Left forelimb (tissue), 1 donor: ENCODE measurements at regions not wholly inside any gene's neighbourhood (a gene's known extent, or its start where the extent isn't known, plus 50 kb on each side); places are given as distances from the start of the nearest gene placed in this dataset.
"Not testable (repeated sequence)": the region's sequence is repeated elsewhere in the genome, so short reads cannot be mapped to it uniquely, and the experiment has no call there.

Experiments used
- DNase-seq: peaks from one replicate; pipeline ENCODE4 v3.0.0-alpha.2; 2018; ENCODE audit warnings: low spot score

- peak; percentile 71 for DNase-seq
Measured at GRCh38 chr2:198296665-198297308, 492.4 kb downstream of the PLCL1 start.

GRCh38 chr2:198293281-198293680, 488.9 kb downstream of the PLCL1 start:
- DNase-seq, result no peak

- no peak for DNase-seq
Measured at GRCh38 chr2:198289811-198290210, 485.4 kb downstream of the PLCL1 start.

GRCh38 chr2:198287706-198288105, 483.3 kb downstream of the PLCL1 start:
- no peak for DNase-seq

- DNase-seq, result no peak
Measured at GRCh38 chr2:198285216-198285615, 480.8 kb downstream of the PLCL1 start.

- no peak for DNase-seq
Measured at GRCh38 chr2:198283146-198283545, 478.8 kb downstream of the PLCL1 start.

GRCh38 chr2:198282061-198282460, 477.7 kb downstream of the PLCL1 start:
- no peak for DNase-seq

GRCh38 chr2:198280145-198280544, 475.8 kb downstream of the PLCL1 start:
- no peak for DNase-seq

GRCh38 chr2:198279026-198279425, 474.6 kb downstream of the PLCL1 start:
- no peak for DNase-seq

GRCh38 chr2:198277181-198277580, 472.8 kb downstream of the PLCL1 start:
- DNase-seq, result no peak

GRCh38 chr2:198273660-198274059, 469.3 kb downstream of the PLCL1 start:
- no peak for DNase-seq

GRCh38 chr2:198270157-198270556, 465.8 kb downstream of the PLCL1 start:
- DNase-seq, result not testable (repeated sequence)

GRCh38 chr2:198268519-198268918, 464.1 kb downstream of the PLCL1 start:
- no peak for DNase-seq

GRCh38 chr2:198259496-198259895, 455.1 kb downstream of the PLCL1 start:
- DNase-seq, result no peak

- DNase-seq, result no peak
Measured at GRCh38 chr2:198254536-198255090, 450.2 kb downstream of the PLCL1 start.

- DNase-seq, result no peak
Measured at GRCh38 chr2:198253995-198254394, 449.6 kb downstream of the PLCL1 start.

- DNase-seq, result no peak
Measured at GRCh38 chr2:198252472-198252871, 448.1 kb downstream of the PLCL1 start.

GRCh38 chr2:198242093-198242492, 437.7 kb downstream of the PLCL1 start:
- DNase-seq, result no peak

GRCh38 chr2:198238429-198238828, 434.0 kb downstream of the PLCL1 start:
- no peak for DNase-seq

GRCh38 chr2:198236338-198236737, 431.9 kb downstream of the PLCL1 start:
- DNase-seq, result no peak

GRCh38 chr2:198232281-198232680, 427.9 kb downstream of the PLCL1 start:
- DNase-seq, result no peak

- DNase-seq, result no peak
Measured at GRCh38 chr2:198231562-198231961, 427.2 kb downstream of the PLCL1 start.

- DNase-seq, result no peak
Measured at GRCh38 chr2:198220763-198221610, 416.6 kb downstream of the PLCL1 start.
